GM21360 (cell line): ENCODE measurements at regions not wholly inside any gene's neighbourhood (a gene's known extent, or its start where the extent isn't known, plus 50 kb on each side); places are given as distances from the start of the nearest gene placed in this dataset.
"Not testable (repeated sequence)": the region's sequence is repeated elsewhere in the genome, so short reads cannot be mapped to it uniquely, and the experiment has no call there.

ENCODE experiments used
- ATAC-seq: cut with Tn5 transposase; IDR thresholded peaks from one replicate; pipeline ENCODE4 v1.9.1; 2021; ENCODE audit warnings: mild to moderate bottlenecking, moderate library complexity; ENCODE audit not compliant: unreplicated experiment

DNA sequence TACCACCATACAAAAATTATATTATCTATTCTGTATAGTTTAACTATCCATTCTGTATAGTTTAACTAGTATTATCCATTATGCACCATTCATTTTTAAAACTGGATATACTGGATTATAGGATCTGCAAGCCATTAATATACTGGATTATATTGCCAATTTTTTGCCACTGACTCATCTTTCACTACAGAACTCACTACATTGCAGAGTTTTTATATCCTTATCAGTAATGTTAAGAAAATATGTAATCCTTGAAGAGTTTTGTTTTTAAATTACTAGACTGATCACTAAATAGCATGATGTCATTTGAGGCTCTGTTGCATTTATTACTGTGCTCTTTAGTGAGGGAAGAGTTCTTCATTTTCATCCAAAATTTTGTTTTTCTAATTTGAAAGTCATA, 109.8 kb upstream of the SNX2 start:
- ATAC-seq: no peak

DNA sequence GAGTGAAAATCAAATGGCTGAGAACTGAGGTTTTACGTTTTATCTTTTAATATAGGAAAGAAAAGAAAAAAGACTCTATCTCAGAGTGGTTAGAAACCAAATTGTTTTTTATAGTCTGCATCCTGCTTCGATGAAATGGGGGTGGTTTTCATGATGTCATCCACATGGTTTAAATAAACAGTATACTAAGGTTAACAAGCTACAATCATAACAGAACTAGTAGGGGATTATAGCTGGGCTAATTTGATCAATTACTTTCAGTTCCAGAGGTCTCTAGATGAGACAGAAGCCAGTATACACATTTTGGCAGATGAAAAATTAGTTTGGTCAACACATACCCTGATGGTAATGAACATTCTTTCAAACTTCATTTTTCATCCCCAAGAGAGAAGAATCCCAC, 106.3 kb upstream of the SNX2 start:
- peak; percentile 84 for ATAC-seq

GRCh38 chr5:122669709-122670108, 105.2 kb upstream of the SNX2 start:
- ATAC-seq: not testable (repeated sequence)

GRCh38 chr5:122673343-122673742, 101.5 kb upstream of the SNX2 start:
- no peak for ATAC-seq

DNA sequence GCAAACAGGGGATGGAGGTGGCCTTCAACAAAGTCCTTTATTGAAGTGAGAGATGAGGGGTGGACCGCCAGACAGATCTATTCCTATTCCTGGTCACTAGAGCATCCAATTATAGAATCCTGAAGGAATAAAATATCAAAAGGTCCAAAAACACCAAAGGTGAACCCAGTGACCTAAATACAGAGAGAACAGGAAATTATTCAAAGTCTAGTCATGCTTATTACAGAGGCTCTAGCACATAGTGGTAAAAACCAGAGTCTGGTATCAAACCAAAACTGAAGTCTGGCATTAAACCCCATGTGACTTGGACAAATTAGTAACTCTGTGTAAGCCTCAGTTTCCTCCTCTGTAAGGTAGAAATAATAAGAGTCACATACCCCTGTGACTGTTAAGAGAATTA, 100.5 kb upstream of the SNX2 start:
- ATAC-seq: no peak

DNA sequence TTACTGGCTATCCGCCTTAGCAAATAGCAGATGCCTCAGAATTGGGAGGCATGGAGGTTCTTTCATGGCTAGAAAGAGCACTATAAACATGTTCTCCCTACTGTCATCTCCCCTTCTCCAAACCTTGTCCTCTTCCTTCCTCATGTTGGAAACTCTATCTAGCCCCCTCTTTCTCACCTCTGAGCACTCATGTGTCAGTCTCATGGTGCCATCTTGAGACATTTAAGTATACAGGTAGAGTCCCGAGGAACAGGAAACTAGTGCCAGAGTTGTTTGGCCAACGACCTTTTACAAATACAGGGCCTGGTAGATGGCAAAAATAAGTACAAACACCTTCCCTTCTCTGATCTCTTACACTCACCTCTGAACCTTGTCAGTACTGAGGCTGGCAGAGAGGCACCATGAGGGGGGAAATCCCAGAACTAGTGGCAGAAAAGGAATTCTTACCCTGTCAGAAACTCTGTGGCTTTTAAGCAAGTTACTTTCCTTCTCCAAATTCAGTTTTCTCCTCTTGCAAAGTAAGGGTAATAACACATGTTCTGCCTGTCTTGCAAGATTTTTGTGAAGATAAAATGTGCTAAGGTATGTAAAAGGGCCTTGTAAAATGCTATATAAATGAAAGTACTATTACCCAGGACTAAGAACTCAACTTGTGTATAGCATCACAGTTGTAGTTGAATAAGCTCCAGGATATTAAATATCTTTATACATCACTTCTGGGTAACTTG, 94.1 kb upstream of the SNX2 start:
- ATAC-seq: no peak

- no peak for ATAC-seq
These were observed 91.2 kb upstream of the SNX2 start for GRCh38 chr5:122683631-122684030.

- ATAC-seq: no peak
These were observed 84.6 kb upstream of the SNX2 start for GRCh38 chr5:122690266-122690665.

DNA sequence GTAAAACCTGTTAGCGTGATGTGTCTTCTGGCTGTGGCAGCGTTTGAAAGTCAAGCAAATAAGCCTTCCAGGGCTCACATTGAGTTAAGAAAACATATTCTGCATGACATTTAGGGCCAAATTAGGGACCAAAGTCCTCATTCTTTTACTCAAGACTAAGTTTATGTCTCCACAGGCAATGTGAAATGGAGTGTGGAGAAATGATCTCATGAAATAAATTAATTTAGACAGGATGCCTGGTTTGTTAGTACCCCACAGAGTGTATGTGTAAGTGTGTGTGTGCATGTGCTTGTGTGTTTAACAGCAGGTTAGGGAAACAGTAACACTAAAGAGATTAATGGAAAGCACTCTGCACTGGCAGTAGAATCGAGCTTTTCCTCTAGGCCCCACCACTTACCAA, 82.9 kb upstream of the SNX2 start:
- ATAC-seq: no peak

DNA sequence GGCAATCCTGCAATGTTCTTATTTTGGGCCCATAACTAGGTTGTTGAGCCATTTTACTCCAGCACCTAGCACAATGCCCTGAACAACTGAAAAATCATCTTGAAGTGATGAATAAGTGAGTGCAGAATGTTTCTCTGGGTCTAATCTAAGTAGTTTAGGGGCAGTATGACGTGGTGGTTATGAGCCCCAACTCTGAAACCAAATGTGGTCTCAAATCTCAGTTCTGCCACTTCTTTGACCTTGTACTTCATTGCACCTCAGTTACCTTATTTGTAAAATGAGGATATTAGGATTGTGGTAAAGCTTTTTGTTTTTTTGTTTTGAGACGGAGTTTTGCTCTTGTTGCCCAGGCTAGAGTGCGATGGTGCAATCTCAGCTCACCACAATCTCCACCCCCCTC, 80.9 kb upstream of the SNX2 start:
- ATAC-seq: no peak

- no peak for ATAC-seq
These were observed 80.0 kb upstream of the SNX2 start for GRCh38 chr5:122694884-122695283.

DNA sequence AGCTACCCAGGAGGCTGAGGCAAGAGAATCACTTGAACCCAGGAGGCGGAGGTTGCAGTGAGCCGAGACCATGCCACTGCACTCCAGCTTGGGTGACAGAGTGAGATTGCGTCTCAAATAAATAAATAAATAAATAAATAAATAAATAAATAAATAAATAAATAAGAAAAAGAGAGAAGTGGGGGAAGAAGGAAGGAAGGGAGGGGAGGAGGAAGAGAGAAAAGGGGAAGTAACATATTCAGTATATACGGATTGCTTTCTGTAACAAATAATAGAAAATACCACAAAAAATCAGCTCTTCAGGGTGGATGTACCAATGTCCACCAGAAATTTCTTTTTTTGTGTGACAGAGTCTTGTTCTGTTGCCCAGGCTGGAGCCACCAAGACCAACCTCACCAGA, 78.1 kb upstream of the SNX2 start:
- ATAC-seq: not testable (repeated sequence)

DNA sequence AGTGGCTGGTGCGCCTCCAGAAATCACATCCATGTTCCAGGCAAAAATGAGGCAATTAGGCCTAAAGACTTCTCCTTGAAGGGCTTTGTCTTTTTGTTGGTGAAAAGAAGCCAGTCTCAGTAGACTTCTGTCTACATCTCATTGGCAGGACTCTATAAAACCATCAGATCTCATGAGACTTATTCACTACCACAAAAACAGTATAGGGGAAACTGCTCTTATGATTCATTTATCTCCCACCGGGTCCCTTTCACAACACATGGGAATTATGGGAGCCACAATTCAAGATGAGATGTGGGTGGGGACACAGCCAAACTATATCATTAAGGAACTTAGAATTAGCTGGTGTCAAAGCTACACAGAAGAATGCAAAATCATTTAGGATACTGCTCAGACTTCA, 77.7 kb upstream of the SNX2 start:
- no peak for ATAC-seq

DNA sequence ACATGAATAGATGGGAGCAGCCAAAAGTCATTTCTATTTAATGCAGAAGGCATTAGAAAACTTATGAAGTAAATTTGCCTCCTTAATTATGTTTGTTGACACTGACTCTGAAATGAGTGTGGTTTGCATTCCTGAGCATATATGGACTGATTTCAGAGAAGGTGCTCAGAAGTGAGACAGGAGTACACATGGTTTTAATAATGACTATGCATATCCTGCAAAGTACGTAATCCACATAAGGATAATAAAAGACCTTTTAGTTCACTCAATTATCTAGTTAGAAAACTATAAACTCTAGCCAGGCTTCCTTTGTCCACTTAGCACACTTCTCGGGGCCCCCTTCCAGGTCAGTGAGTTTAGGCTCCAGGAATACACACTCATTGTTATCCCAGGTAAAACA, 75.7 kb upstream of the SNX2 start:
- no peak for ATAC-seq

DNA sequence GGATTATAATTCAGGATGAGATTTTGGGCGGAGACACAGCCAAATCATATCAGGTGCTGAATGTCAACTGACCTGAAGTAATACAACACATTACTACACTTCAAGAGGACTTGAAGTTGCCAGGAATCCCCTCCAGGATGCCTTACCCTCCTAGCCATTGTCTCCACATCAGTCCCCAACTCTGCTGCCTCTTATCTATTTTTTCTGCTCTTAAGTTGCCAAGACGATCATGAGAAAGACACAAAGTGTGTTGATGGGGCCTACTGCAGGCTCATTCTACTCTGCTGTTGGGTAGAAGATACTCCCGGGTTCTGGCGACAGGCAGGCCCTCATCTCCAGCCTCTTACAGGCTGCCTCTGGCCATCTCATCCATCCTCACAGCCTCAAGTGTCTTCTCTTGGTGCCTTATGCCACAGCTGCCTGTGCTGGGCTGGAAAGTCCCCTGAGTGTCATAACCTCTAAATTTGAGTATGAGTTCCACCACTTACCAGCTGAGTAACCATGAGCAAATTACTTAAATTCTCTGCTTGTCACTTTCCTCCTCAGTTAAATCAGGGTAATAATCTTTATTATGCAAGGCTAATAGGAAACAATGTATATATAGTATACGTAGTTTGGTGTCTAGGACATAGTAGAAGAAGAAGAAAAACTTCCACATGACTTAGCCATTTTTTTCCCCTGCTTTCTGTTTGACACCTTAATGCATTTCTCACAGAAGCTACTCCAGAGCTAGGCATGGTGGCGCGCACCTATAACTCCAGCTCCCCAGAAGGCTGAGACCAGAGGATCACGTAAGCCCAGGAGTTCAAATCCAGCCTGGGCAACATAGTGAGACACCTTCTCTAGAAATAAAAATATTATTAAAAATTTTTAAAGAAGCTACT, 73.0 kb upstream of the SNX2 start:
- ATAC-seq: peak; percentile 95

DNA sequence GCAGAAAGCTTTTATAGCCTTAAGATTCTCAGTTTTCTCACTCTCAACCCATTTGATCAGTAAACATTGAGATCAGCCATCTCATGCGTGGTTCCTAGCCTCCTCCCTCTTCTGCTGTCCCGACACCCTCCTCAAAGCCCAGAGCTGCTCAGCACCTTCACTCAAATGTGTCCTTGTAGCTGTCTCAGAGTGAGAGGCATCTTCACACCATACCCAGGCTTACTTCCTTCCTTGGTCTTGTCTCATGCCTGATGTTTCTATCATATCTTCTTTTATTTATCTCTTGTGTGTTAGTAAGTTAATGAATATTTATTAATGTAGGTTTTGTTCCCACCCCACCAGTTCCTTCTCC, 72.4 kb upstream of the SNX2 start:
- ATAC-seq: peak; percentile 33

DNA sequence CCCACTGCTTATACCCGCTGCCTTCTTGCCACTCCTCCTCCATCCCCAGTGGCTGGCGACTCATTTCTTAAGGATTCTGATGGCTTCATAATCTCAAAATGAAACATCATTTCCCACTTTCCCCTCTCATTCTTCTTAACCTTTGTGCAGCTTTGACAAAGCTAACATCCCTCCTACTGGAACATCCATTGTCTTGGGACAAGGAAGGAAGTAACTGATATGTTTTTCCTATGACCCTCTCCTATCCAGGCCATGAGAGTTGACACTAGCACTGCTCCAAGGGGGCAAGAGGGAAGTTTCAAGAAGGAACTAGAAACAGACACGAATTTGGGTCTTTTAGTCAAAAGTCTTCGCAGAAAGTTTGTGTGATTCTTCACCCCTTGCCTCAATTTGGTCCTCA, 71.7 kb upstream of the SNX2 start:
- no peak for ATAC-seq

- ATAC-seq: no peak
These were observed 70.4 kb upstream of the SNX2 start for GRCh38 chr5:122704247-122705036.

GRCh38 chr5:122705851-122706250, 69.0 kb upstream of the SNX2 start:
- no peak for ATAC-seq

GRCh38 chr5:122707796-122708195, 67.1 kb upstream of the SNX2 start:
- no peak for ATAC-seq

DNA sequence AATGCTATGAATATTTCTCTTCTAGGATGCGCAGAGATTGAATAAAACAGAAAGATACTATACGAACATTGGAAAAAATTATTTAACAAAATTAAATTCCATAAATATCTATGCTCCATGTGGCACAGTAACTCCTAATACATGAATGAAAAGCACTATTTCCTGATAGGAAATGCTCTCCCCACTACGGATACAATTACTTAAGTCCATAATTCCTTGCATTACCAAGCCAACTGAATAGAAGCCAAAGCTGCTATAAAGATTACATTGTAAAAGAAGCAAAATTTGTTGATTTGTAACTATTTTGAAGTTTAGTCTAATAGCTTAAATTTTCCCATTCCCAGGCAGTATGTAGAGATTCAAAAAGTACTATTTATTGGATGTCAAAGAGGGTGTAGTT, 61.8 kb upstream of the SNX2 start:
- no peak for ATAC-seq

DNA sequence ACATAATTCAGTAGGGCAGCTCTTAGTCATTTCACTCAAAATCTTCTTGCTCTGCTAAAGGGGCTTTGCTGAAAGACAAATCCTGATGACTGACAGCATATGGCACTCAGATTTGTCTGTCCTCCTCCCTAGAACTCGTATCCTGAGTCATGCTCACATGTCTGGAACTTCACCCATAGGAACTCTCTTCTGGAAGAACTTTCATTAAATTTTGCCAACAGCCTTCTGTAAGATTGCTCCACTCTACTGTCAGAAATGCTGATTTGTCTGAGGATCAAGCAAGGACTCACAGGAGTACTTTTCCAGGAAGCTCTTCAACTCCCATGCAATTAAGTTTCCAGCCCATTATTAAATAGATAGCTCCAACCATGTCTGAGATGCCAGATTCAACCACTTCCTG, 59.8 kb upstream of the SNX2 start:
- no peak for ATAC-seq
